Cardiac muscle cell (in vitro differentiated cells and primary cell): ENCODE measurements at regions not wholly inside any gene's neighbourhood (a gene's known extent, or its start where the extent isn't known, plus 50 kb on each side); places are given as distances from the start of the nearest gene placed in this dataset.
"Not testable (repeated sequence)": the region's sequence is repeated elsewhere in the genome, so short reads cannot be mapped to it uniquely, and the experiment has no call there.

Source experiments
- DNase-seq, 2 donors: peaks; one replicate each; pipeline versions ENCODE4 v3.0.0 to v3.0.0-alpha.2; 2010 to 2017; ENCODE audit warnings: low read depth in 1 of 2, low spot score in 1 of 2
- H3K27ac ChIP-seq: fragments of 200-600 bp; sonication (generic); 2 replicates; pipeline ENCODE4 v1.5.1; 2016
- H3K27me3 ChIP-seq: fragments of 200-600 bp; sonication (generic); 2 replicates; pipeline ENCODE4 v1.6.0; 2016; ENCODE audit warnings: control low read depth
- H3K36me3 ChIP-seq: fragments of 200-600 bp; sonication (generic); 2 replicates; pipeline ENCODE4 v1.5.1; 2016; ENCODE audit warnings: control low read depth
- H3K4me1 ChIP-seq: fragments of 200-600 bp; sonication (generic); 2 replicates; pipeline ENCODE4 v1.8.1; 2017; ENCODE audit warnings: low read depth, mild to moderate bottlenecking, mixed run types
- H3K4me3 ChIP-seq: fragments of 200-600 bp; sonication (generic); 2 replicates; pipeline ENCODE4 v1.5.1; 2016; ENCODE audit warnings: mild to moderate bottlenecking
- H3K9me3 ChIP-seq: fragments of 200-600 bp; sonication (generic); 2 replicates; pipeline ENCODE4 v1.5.1; 2017; ENCODE audit warnings: low read depth, mild to moderate bottlenecking, control low read depth
- CTCF ChIP-seq: IDR thresholded peaks from 2 replicates; pipeline ENCODE4 v1.5.1; 2012; ENCODE audit warnings: low read depth, mild to moderate bottlenecking, low read length

GRCh38 chr9:82131072-82131471 is 142.5 kb downstream of the SPATA31D1 start:
- Histone ChIP-seq H3K27ac (no peak overlapping the region), H3K27me3 (no peaks in the 10 kb centered on the region), H3K9me3 (no peaks in the 10 kb centered on the region), H3K4me1 (no peaks in the 10 kb centered on the region), H3K36me3 (no peaks in the 10 kb centered on the region), H3K4me3 (no peak overlapping the region)
- no peak for TF ChIP-seq CTCF
- no peak for DNase-seq

- Histone ChIP-seq H3K4me3 (no peak overlapping the region), H3K27me3 (no peaks in the 10 kb centered on the region), H3K36me3 (no peaks in the 10 kb centered on the region), H3K27ac (no peak overlapping the region), H3K9me3 (no peaks in the 10 kb centered on the region), H3K4me1 (no peaks in the 10 kb centered on the region)
- no peak for TF ChIP-seq CTCF
- DNase-seq, result no peak
Observed at GRCh38 chr9:82132024-82132423, 143.5 kb downstream of the SPATA31D1 start.

- Histone ChIP-seq H3K27me3 (no peaks in the 10 kb centered on the region), H3K9me3 (no peaks in the 10 kb centered on the region), H3K4me3 (no peak overlapping the region), H3K27ac (no peak overlapping the region), H3K4me1 (no peaks in the 10 kb centered on the region), H3K36me3 (no peaks in the 10 kb centered on the region)
- no peak for TF ChIP-seq CTCF
- DNase-seq, result no peak
Observed at GRCh38 chr9:82134010-82134409, 145.4 kb downstream of the SPATA31D1 start.

GRCh38 chr9:82135106-82135505 is 146.5 kb downstream of the SPATA31D1 start:
- DNase-seq, result no peak
- Histone ChIP-seq H3K36me3 (no peaks in the 10 kb centered on the region), H3K27ac (no peak overlapping the region), H3K4me3 (no peak overlapping the region), H3K4me1 (no peaks in the 10 kb centered on the region), H3K27me3 (no peaks in the 10 kb centered on the region), H3K9me3 (no peaks in the 10 kb centered on the region)
- TF ChIP-seq CTCF, result no peak

DNA sequence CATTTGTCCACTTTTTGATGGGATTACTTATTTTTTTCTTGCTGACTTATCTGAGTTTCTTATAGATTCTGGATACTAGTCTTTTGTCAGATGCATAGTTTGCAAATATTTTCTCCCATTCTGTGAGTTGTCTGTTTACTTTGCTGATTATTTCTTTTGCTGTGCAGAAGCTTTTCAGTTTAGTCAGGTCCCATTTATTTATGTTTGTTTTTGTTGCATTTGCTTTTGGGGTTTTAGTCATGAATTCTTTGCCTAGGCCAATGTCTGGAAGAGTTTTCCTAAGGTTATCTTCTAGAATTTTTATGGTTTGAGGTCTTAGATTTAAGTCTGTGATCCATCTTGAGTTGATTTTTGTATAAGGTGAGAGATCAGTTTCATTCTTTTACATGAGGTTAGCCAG is 149.5 kb downstream of the SPATA31D1 start:
- H3K27me3 ChIP-seq, H3K9me3 ChIP-seq, H3K27ac ChIP-seq, H3K4me3 ChIP-seq, H3K4me1 ChIP-seq, H3K36me3 ChIP-seq, DNase-seq: not testable (repeated sequence)

DNA sequence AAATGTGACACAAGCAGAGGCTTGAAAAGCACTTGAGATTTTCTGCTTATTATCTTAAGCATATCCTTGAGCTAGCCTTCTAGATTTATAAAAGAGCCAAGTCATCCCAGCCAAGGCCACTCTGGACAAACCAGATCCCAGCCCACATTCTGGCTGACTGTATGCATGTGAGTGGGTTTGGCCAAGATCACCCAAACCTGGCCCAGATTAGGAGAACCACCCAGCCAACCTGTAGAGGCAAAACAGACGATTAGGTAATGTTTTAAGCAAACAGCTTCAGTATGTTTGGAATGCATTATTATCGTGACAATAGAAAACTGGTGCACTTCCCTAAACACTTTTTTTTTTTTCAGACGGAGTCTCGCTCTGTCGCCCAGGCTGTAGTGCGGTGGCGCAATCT is 151.9 kb downstream of the SPATA31D1 start:
- no peaks in the 10 kb centered on the region for H3K9me3 ChIP-seq
- no peak overlapping the region for H3K27ac ChIP-seq
- H3K36me3 ChIP-seq, result no peaks in the 10 kb centered on the region
- TF ChIP-seq CTCF, result no peak
- no peaks in the 10 kb centered on the region for H3K4me1 ChIP-seq
- H3K4me3 ChIP-seq, result no peak overlapping the region
- H3K27me3 ChIP-seq, result no peaks in the 10 kb centered on the region
- DNase-seq, result peak in 1 of 2 donors; percentile 4
